ENCODE measurements at regions not wholly inside any gene's neighbourhood (a gene's known extent, or its start where the extent isn't known, plus 50 kb on each side); places are given as distances from the start of the nearest gene placed in this dataset.
"Not testable (repeated sequence)": the region's sequence is repeated elsewhere in the genome, so short reads cannot be mapped to it uniquely, and the experiment has no call there.

GRCh38 chr10:8280946-8281345 lies 226.5 kb downstream of the GATA3 start:
- no peak for DNase-seq (ENCODE audit: low spot score)

GRCh38 chr10:8282340-8282739 lies 227.9 kb downstream of the GATA3 start:
- DNase-seq (ENCODE audit: low spot score): no peak

GRCh38 chr10:8283166-8283905 lies 228.8 kb downstream of the GATA3 start:
- no peak for DNase-seq (ENCODE audit: low spot score)

GRCh38 chr10:8283986-8284385 lies 229.5 kb downstream of the GATA3 start:
- DNase-seq (ENCODE audit: low spot score): no peak

- not testable (repeated sequence) for DNase-seq (ENCODE audit: low spot score)
Measured at GRCh38 chr10:8285970-8286369, 231.5 kb downstream of the GATA3 start.

GRCh38 chr10:8288600-8288999 lies 234.1 kb downstream of the GATA3 start:
- DNase-seq (ENCODE audit: low spot score): no peak

GRCh38 chr10:8289186-8289924 lies 234.9 kb downstream of the GATA3 start:
- DNase-seq (ENCODE audit: low spot score): no peak

GRCh38 chr10:8294779-8295178 lies 240.3 kb downstream of the GATA3 start:
- DNase-seq (ENCODE audit: low spot score): no peak

- no peak for DNase-seq (ENCODE audit: low spot score)
Measured at GRCh38 chr10:8295311-8295710, 240.8 kb downstream of the GATA3 start.

GRCh38 chr10:8296090-8296733 lies 241.7 kb downstream of the GATA3 start:
- no peak for DNase-seq (ENCODE audit: low spot score)

- DNase-seq (ENCODE audit: low spot score): no peak
Measured at GRCh38 chr10:8296734-8297101, 242.2 kb downstream of the GATA3 start.

- no peak for DNase-seq (ENCODE audit: low spot score)
Measured at GRCh38 chr10:8297107-8297506, 242.6 kb downstream of the GATA3 start.

- DNase-seq (ENCODE audit: low spot score): no peak
Measured at GRCh38 chr10:8297959-8298358, 243.5 kb downstream of the GATA3 start.

- no peak for DNase-seq (ENCODE audit: low spot score)
Measured at GRCh38 chr10:8298896-8299570, 244.5 kb downstream of the GATA3 start.

- no peak for DNase-seq (ENCODE audit: low spot score)
Measured at GRCh38 chr10:8300925-8301324, 246.4 kb downstream of the GATA3 start.

GRCh38 chr10:8301333-8301732 lies 246.8 kb downstream of the GATA3 start:
- DNase-seq (ENCODE audit: low spot score): no peak

GRCh38 chr10:8301831-8302230 lies 247.3 kb downstream of the GATA3 start:
- DNase-seq (ENCODE audit: low spot score): no peak

GRCh38 chr10:8302565-8302964 lies 248.1 kb downstream of the GATA3 start:
- DNase-seq (ENCODE audit: low spot score): no peak

- no peak for DNase-seq (ENCODE audit: low spot score)
Measured at GRCh38 chr10:8304861-8305260, 250.4 kb downstream of the GATA3 start.

GRCh38 chr10:8305876-8306652 lies 251.6 kb downstream of the GATA3 start:
- no peak for DNase-seq (ENCODE audit: low spot score)

GRCh38 chr10:8306685-8307364 lies 252.3 kb downstream of the GATA3 start:
- DNase-seq (ENCODE audit: low spot score): no peak
